ENCODE measurements at regions not wholly inside any gene's neighbourhood (a gene's known extent, or its start where the extent isn't known, plus 50 kb on each side); places are given as distances from the start of the nearest gene placed in this dataset.
"Not testable (repeated sequence)": the region's sequence is repeated elsewhere in the genome, so short reads cannot be mapped to it uniquely, and the experiment has no call there.

DNA sequence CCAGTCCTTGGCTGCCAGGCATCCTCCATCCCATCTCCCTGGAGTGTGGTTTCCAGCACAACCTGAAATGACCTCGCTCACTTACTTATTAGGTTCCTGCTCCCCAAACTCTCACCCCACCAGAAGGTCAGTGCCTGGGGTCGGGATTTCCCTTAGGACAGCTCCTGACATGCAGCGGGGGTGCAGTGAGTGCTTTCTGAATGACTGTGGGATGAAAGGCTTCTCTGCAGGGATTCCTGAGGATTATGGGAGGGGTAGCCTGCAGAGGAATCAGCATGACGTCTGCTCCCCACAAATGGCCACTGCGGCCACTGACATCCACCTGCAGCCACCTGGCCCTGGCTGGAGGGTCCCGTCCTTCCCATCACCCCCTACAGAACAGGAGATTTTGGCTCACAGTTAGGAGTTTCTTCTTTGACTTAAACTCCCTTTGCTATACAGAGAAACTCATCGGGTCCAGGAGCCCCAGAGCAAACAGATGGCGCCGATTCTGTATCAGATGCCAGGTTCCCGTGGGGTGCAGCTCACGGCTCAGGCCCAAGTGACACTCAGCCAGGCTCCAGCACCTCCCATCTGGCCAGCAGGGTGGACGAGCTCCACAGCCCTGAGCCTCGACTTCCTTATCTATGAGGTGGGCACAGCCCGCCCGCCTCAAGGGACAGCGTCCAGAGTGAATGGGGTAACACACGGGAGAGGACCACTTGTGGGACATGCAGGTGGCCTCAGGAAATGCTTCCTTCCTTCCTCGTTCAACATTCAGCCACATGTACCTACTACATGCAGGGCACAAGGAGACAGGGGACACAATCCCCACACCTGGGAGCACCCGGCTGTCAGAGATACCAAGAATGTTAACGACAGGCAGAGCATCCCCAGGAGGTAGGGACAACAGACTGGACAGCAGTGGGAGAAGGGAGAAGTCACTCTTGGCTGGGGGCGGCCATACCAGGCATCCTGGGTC is 69.8 kb downstream of the RMI2 start:
- H3K4me3 ChIP-seq (IDR thresholded peaks at IDR 0.05; ENCODE audit: insufficient read depth, low read depth, low read length), result no peak overlapping the region
- H3K9ac ChIP-seq, result no peak overlapping the region
- no peak overlapping the region for H3K27ac ChIP-seq
- H4K20me1 ChIP-seq (ENCODE audit: insufficient read depth), result no peaks in the 10 kb centered on the region
- no peaks in the 10 kb centered on the region for H3K4me1 ChIP-seq (ENCODE audit: low read depth, poor library complexity, severe bottlenecking)
- no peaks in the 10 kb centered on the region for H3K36me3 ChIP-seq (ENCODE audit: insufficient read depth)
- H3K27me3 ChIP-seq (ENCODE audit: insufficient read depth, low read depth), result no peaks in the 10 kb centered on the region
- H3K79me2 ChIP-seq (ENCODE audit: insufficient read depth, low read depth), result no peaks in the 10 kb centered on the region
- TF ChIP-seq, protein P1, sequence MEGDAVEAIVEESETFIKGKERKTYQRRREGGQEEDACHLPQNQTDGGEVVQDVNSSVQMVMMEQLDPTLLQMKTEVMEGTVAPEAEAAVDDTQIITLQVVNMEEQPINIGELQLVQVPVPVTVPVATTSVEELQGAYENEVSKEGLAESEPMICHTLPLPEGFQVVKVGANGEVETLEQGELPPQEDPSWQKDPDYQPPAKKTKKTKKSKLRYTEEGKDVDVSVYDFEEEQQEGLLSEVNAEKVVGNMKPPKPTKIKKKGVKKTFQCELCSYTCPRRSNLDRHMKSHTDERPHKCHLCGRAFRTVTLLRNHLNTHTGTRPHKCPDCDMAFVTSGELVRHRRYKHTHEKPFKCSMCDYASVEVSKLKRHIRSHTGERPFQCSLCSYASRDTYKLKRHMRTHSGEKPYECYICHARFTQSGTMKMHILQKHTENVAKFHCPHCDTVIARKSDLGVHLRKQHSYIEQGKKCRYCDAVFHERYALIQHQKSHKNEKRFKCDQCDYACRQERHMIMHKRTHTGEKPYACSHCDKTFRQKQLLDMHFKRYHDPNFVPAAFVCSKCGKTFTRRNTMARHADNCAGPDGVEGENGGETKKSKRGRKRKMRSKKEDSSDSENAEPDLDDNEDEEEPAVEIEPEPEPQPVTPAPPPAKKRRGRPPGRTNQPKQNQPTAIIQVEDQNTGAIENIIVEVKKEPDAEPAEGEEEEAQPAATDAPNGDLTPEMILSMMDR (conservative IDR thresholded peaks at IDR 0.05; ENCODE audit: low read depth, low read length), result no peak
- H2AFZ ChIP-seq (ENCODE audit: low read depth), result no peak overlapping the region
- no peak overlapping the region for H3K4me2 ChIP-seq

GRCh38 chr16:11416228-11417001 is 71.2 kb downstream of the RMI2 start:
- Histone ChIP-seq H3K79me2 (ENCODE audit: insufficient read depth, low read depth) (no peaks in the 10 kb centered on the region), H3K36me3 (ENCODE audit: insufficient read depth) (no peaks in the 10 kb centered on the region), H3K27me3 (ENCODE audit: insufficient read depth, low read depth) (no peaks in the 10 kb centered on the region), H2AFZ (ENCODE audit: low read depth) (no peak overlapping the region), H3K4me3 (IDR thresholded peaks at IDR 0.05; ENCODE audit: insufficient read depth, low read depth, low read length) (no peak overlapping the region), H3K4me2 (no peak overlapping the region), H3K9ac (no peak overlapping the region), H4K20me1 (ENCODE audit: insufficient read depth) (no peaks in the 10 kb centered on the region), H3K4me1 (ENCODE audit: low read depth, poor library complexity, severe bottlenecking) (no peaks in the 10 kb centered on the region), H3K27ac (no peak overlapping the region)
- TF ChIP-seq, protein P1 (conservative IDR thresholded peaks at IDR 0.05; ENCODE audit: low read depth, low read length), result no peak

- TF ChIP-seq, protein P1 (conservative IDR thresholded peaks at IDR 0.05; ENCODE audit: low read depth, low read length), result no peak
- H3K4me2 ChIP-seq, result no peak overlapping the region
- no peak overlapping the region for H3K27ac ChIP-seq
- no peaks in the 10 kb centered on the region for H4K20me1 ChIP-seq (ENCODE audit: insufficient read depth)
- H3K79me2 ChIP-seq (ENCODE audit: insufficient read depth, low read depth), result no peaks in the 10 kb centered on the region
- no peaks in the 10 kb centered on the region for H3K4me1 ChIP-seq (ENCODE audit: low read depth, poor library complexity, severe bottlenecking)
- no peaks in the 10 kb centered on the region for H3K36me3 ChIP-seq (ENCODE audit: insufficient read depth)
- H3K4me3 ChIP-seq (IDR thresholded peaks at IDR 0.05; ENCODE audit: insufficient read depth, low read depth, low read length), result no peak overlapping the region
- no peaks in the 10 kb centered on the region for H3K27me3 ChIP-seq (ENCODE audit: insufficient read depth, low read depth)
- H3K9ac ChIP-seq, result no peak overlapping the region
- H2AFZ ChIP-seq (ENCODE audit: low read depth), result no peak overlapping the region
Observed at GRCh38 chr16:11417487-11417886, 72.2 kb downstream of the RMI2 start.

GRCh38 chr16:11418506-11418905 is 73.2 kb downstream of the RMI2 start:
- H3K27me3 ChIP-seq (ENCODE audit: insufficient read depth, low read depth), result no peaks in the 10 kb centered on the region
- no peak overlapping the region for H3K9ac ChIP-seq
- peaks cover 3% of the 10 kb centered on the region for H3K4me1 ChIP-seq (ENCODE audit: low read depth, poor library complexity, severe bottlenecking)
- H4K20me1 ChIP-seq (ENCODE audit: insufficient read depth), result no peaks in the 10 kb centered on the region
- TF ChIP-seq, protein P1 (conservative IDR thresholded peaks at IDR 0.05; ENCODE audit: low read depth, low read length), result no peak
- no peaks in the 10 kb centered on the region for H3K79me2 ChIP-seq (ENCODE audit: insufficient read depth, low read depth)
- no peak overlapping the region for H3K4me2 ChIP-seq
- H3K36me3 ChIP-seq (ENCODE audit: insufficient read depth), result no peaks in the 10 kb centered on the region
- H3K27ac ChIP-seq, result no peak overlapping the region
- H2AFZ ChIP-seq (ENCODE audit: low read depth), result no peak overlapping the region
- no peak overlapping the region for H3K4me3 ChIP-seq (IDR thresholded peaks at IDR 0.05; ENCODE audit: insufficient read depth, low read depth, low read length)

DNA sequence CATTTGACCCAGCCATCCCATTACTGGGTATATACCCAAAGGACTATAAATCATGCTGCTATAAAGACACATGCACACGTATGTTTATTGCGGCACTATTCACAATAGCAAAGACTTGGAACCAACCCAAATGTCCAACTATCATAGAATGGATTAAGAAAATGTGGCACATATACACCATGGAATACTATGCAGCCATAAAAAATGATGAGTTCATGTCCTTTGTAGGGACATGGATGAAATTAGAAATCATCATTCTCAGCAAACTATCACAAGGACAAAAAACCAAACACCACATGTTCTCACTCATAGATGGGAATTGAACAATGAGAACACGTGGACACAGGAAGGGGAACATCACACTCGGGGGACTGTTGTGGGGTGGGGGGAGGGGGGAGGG is 74.8 kb downstream of the RMI2 start:
- not testable (repeated sequence) for H3K4me1 ChIP-seq (ENCODE audit: low read depth, poor library complexity, severe bottlenecking); H4K20me1 ChIP-seq (ENCODE audit: insufficient read depth); H3K27ac ChIP-seq; H3K4me3 ChIP-seq (IDR thresholded peaks at IDR 0.05; ENCODE audit: insufficient read depth, low read depth, low read length); H2AFZ ChIP-seq (ENCODE audit: low read depth); H3K27me3 ChIP-seq (ENCODE audit: insufficient read depth, low read depth); H3K4me2 ChIP-seq; H3K9ac ChIP-seq; H3K79me2 ChIP-seq (ENCODE audit: insufficient read depth, low read depth); H3K36me3 ChIP-seq (ENCODE audit: insufficient read depth)
